T-helper 17 cell (primary cell): ENCODE measurements at regions not wholly inside any gene's neighbourhood (a gene's known extent, or its start where the extent isn't known, plus 50 kb on each side); places are given as distances from the start of the nearest gene placed in this dataset.

Experiments used
- ATAC-seq: fragments of 150-1000 bp; cut with Tn5 transposase; 2 replicates; pipeline ENCODE4 v1.10.0; 2021; ENCODE audit warnings: mild to moderate bottlenecking, moderate library complexity
- DNase-seq, 3 donors: peaks; one replicate each; pipeline versions ENCODE4 v3.0.0 to v3.0.0-alpha.2; 2020 to 2021
- H3K9me3 ChIP-seq: one replicate; pipeline ENCODE4 v1.7.0; 2013; ENCODE audit warnings: low read length, mild to moderate bottlenecking; ENCODE audit not compliant: control insufficient read depth, poor library complexity, severe bottlenecking
- H3K27ac Mint-ChIP-seq: one replicate; pipeline ENCODE4 v1.8.0; 2022; ENCODE audit warnings: mild to moderate bottlenecking, moderate library complexity, mixed read lengths
- H3K27me3 Mint-ChIP-seq: one replicate; pipeline ENCODE4 v1.8.0; 2022; ENCODE audit warnings: mixed read lengths
- H3K36me3 Mint-ChIP-seq: one replicate; pipeline ENCODE4 v1.8.0; 2022; ENCODE audit warnings: low read depth, mixed read lengths
- H3K4me1 Mint-ChIP-seq: one replicate; pipeline ENCODE4 v1.8.0; 2022; ENCODE audit warnings: mild to moderate bottlenecking, mixed read lengths
- H3K4me3 Mint-ChIP-seq: one replicate; pipeline ENCODE4 v1.8.0; 2022; ENCODE audit warnings: mild to moderate bottlenecking, moderate library complexity, mixed read lengths

DNA sequence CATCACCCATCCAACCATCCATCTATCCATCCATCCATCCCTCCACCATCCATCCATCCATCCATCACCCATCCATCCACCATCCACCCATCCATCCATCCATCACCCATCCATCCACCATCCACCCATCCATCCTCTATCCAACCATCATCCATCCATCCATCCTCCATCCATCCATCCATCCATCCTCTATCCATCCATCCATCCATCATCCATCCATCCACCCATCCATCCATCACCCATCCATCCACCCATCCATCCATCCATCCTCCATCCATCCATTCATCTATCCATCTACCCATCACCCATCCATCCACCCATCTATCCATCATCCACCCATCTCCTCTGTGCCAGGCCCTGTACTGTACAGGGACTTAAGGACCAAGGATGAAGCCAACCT, 62.2 kb upstream of the WNT11 start:
- ATAC-seq (no peak), DNase-seq (no peak)
- Mint-ChIP-seq H3K4me1 (peaks cover 5% of the 10 kb centered on the region), H3K4me3 (no peak overlapping the region), H3K27me3 (peaks cover 5% of the 10 kb centered on the region), H3K36me3 (no peaks in the 10 kb centered on the region), H3K27ac (no peak overlapping the region)
- H3K9me3 ChIP-seq = no peaks in the 10 kb centered on the region

DNA sequence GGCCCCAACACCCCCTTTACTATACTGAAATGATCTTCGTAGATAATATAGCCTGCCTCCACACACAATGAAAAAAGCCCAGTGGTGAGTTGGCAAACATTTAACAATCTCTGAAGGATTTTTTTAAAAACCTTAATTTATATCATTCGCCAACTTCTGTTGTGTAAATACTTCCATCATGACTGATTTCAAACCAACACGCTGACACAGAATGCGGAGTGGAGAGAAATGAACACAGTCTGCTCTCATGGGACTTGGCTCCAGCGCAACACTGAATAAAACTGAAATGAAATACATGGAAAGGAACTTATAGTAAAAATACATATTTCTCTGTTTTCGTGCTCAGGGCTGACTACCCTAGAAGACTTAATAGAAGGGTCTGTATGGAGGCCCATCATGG, 61.3 kb upstream of the WNT11 start:
- H3K9me3 ChIP-seq = no peaks in the 10 kb centered on the region
- no peak for ATAC-seq
- no peak overlapping the region for H3K27ac Mint-ChIP-seq

DNA sequence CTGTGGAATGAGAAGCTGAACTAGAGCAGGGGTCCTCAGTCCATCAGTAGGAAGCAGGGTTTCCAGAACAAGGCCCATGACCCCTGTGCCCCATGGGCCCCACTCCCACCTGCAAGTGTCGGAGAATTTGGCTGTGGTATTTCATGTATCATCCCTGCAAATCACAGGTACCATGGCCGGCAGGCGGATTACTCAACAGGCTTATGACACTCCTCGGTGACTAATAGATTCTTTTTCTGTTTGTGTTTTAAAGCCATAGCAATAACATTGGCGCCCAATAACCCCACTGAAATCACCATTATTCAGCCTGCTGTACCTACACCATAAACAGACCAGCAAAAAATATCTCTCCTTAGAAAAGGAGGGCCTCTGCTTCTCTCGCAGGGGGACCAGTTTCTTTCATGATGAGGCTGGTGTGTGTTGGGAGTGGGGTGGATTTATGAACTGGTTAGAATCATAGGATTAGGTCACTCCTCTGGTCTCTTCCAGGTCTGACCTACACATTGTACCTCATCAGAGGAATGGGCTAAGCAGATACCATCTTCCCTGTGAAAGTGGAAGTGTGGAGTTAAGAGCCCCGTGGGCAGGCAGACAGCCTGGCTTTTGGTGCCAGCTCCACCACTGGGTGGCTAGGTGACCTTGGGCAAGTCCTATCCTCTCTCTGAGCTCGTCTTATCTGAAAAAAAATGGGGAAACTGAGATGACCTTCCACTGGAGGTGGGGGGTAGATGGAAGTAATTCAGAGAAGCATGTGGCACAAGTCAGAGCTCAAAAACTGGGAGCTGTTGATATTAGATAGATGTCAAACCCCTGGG, 60.2 kb upstream of the WNT11 start:
- Mint-ChIP-seq H3K4me1 (peaks cover 5% of the 10 kb centered on the region), H3K36me3 (no peaks in the 10 kb centered on the region), H3K27me3 (peaks cover 15% of the 10 kb centered on the region), H3K27ac (no peak overlapping the region), H3K4me3 (no peak overlapping the region)
- DNase-seq = no peak
- no peaks in the 10 kb centered on the region for H3K9me3 ChIP-seq
- no peak for ATAC-seq

More for the DNA sequence above, 61.3 kb upstream of the WNT11 start:
- Mint-ChIP-seq H3K36me3 (no peaks in the 10 kb centered on the region), H3K4me1 (peaks cover 5% of the 10 kb centered on the region), H3K27me3 (peaks cover 14% of the 10 kb centered on the region), H3K4me3 (no peak overlapping the region)
- no peak for DNase-seq

DNA sequence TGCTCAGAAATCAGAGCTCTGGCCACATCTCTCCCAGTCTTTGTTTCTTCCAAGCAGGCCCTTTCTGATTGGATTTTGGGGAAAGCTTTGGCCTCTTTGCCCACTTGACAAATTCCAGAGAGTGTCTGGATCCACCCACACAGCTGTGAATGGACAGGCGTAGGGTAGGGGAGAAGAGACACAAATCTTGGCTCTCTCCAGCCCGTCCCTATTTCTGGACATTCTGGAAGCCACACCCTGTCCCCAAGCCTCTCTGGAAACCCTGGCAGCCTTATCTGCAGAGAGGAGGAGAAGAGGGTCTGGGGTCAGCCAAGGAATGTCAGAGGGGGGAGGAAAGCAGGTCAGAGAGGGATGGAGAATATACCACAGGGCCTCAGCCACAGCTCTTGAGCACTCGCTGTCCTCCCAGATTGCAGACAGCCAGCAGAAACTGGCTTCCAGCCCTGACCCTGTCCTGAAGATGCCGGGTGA, 59.5 kb upstream of the WNT11 start:
- Mint-ChIP-seq H3K27me3 (peaks cover 15% of the 10 kb centered on the region), H3K4me1 (peaks cover 8% of the 10 kb centered on the region), H3K36me3 (no peaks in the 10 kb centered on the region), H3K27ac (no peak overlapping the region), H3K4me3 (no peak overlapping the region)
- no peaks in the 10 kb centered on the region for H3K9me3 ChIP-seq
- DNase-seq = no peak
- ATAC-seq = no peak

DNA sequence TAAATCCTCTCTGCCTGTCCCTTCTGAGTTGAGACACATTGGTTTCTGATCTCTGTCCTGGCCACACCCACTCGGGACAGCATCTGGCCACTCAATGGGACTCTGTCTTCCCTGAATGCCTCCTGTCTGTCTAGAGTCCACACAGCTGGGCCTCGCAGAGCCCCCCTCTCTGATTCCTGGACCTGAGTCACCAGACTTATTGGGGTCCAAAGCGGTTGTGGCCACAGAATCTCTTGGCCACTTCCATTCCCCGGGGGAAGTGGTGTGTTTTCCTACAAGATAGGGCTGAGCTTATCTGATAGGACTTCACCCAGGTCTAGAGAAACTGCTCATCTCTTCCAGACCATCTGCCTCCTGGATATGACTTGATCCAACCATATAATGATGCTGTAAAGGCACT, 57.4 kb upstream of the WNT11 start:
- peaks cover 14% of the 10 kb centered on the region for H3K4me1 Mint-ChIP-seq
- H3K36me3 Mint-ChIP-seq = no peaks in the 10 kb centered on the region
- H3K27me3 Mint-ChIP-seq = peaks cover 27% of the 10 kb centered on the region

DNA sequence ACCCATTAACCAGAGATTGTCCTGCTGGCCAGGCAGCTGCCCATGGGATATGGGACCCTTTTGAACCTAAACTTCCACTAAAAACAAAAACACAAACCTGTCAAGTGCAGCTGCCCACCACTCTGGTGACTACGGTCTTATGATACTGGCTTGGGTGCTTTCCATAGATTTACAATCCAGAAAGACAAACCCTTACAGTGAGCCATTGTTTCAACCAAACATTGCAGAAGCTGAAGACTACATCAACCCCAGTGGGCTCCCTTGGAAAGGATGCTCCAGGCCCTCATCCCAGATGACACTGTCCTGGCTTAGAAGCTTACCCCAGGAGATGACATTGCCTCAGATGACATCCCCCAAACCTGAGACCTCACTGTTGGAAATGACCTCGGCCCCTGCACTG, 56.9 kb upstream of the WNT11 start:
- DNase-seq (no peak), ATAC-seq (no peak)
- H3K4me1 Mint-ChIP-seq = peaks cover 14% of the 10 kb centered on the region
- H3K27ac Mint-ChIP-seq = no peak overlapping the region
- H3K9me3 ChIP-seq = no peaks in the 10 kb centered on the region
- H3K36me3 Mint-ChIP-seq = no peaks in the 10 kb centered on the region
- peaks cover 27% of the 10 kb centered on the region for H3K27me3 Mint-ChIP-seq
- no peak overlapping the region for H3K4me3 Mint-ChIP-seq

More for the DNA sequence above, 57.4 kb upstream of the WNT11 start:
- H3K4me3 Mint-ChIP-seq = no peak overlapping the region
- ATAC-seq (no peak), DNase-seq (no peak)
- H3K9me3 ChIP-seq = no peaks in the 10 kb centered on the region
- H3K27ac Mint-ChIP-seq = no peak overlapping the region

DNA sequence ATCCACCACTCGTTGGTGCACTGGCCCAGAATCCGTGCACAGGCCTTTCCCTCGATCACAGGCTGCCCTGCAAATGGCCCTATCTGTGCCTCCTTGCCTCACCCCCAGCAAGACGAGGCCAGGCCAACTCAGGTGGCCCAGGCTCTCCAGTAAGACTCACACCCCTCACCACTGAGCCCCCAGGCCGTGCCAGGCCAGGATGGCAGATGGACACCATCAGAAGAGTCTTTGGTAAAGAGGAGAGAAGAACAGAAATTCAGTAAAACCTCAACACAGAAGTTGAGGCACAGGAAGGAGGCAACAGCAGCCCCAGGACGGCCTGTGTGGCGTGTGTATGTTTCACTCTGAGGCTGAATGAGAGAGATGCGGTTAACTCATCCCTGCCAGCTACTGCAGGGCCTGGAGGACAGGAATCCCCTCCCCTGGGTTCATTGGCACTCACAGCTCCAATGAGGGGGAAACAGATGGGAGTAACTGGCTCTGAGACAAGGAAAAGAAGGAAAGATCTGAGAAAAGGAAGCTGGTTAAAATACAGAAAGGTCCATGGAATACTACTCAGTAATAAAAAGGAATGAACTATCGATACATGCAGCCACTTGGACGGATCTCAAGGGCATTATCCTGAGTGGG, 54.1 kb upstream of the WNT11 start:
- no peak overlapping the region for H3K27ac Mint-ChIP-seq
- H3K4me1 Mint-ChIP-seq = peaks cover 14% of the 10 kb centered on the region
- H3K4me3 Mint-ChIP-seq = no peak overlapping the region
- peaks cover 27% of the 10 kb centered on the region for H3K27me3 Mint-ChIP-seq
- H3K9me3 ChIP-seq = no peaks in the 10 kb centered on the region
- ATAC-seq (no peak), DNase-seq (no peak)
- H3K36me3 Mint-ChIP-seq = no peaks in the 10 kb centered on the region

DNA sequence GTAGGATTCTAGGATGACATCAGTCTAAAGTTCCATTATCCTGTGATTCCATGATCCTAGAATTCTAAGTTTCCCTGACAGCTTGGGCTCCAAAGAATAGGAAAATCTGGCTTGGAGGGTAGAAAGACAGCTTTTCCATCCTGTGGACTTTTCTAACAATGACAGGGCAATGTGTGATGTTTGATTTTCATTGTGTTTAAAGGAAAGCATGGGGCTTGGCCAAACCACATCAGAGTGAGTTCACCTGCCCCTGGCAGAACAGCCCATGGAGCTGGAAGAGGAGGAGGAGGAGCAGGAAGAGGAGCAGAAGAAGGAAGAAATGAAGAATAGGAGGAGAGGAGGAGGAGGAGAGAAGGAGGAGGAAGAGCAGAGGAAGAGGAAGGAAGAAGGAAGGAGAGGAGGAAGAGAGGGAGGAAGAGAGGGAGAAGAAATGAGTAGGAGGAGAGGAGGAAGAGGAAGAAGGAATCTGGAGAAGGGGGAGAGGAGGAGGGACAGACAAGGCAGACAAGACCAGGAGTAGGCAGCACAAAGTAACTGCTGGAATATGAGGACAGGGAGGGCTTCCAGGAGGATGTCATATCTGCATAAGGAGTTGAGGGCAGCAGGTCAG, 53.1 kb upstream of the WNT11 start:
- H3K4me3 Mint-ChIP-seq = no peak overlapping the region
- H3K27ac Mint-ChIP-seq = no peak overlapping the region
- ATAC-seq = no peak

DNA sequence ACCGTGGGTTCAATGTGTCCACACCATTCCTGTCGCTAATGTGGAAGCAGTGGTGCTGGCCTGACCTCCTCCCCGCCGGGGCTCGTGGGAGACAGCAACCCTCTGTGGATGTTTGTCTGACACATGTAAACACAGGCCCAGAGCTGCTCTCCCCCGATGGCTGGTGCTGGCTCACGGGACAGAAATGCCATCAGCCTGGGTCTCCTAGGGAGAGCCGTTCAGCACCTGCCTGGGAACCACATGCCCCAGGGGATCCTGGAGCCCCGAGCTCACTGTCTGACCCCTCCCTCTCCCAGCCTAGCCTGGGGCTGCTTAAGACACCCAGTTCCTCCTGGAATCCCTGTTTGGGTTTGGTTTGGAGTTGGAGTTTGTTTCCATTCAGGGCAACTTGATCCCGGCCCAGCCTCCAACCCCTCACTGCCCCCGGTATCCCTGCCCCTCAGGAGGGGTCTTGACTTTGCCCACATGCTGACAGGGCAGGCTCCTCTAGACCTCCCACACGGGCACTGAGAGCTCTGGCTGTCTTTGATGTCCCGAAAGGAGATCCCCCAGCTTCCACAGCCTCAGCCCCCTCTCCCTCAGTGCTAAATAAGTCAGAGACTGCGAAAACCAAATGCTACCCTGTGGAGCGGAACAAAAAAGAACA, 50.9 kb upstream of the WNT11 start:
- DNase-seq = no peak
- Mint-ChIP-seq H3K27ac (no peak overlapping the region), H3K4me1 (peaks cover 14% of the 10 kb centered on the region)

More for the DNA sequence above, 53.1 kb upstream of the WNT11 start:
- no peaks in the 10 kb centered on the region for H3K36me3 Mint-ChIP-seq
- peaks cover 14% of the 10 kb centered on the region for H3K4me1 Mint-ChIP-seq
- no peaks in the 10 kb centered on the region for H3K9me3 ChIP-seq
- H3K27me3 Mint-ChIP-seq = peaks cover 27% of the 10 kb centered on the region
- no peak for DNase-seq

DNA sequence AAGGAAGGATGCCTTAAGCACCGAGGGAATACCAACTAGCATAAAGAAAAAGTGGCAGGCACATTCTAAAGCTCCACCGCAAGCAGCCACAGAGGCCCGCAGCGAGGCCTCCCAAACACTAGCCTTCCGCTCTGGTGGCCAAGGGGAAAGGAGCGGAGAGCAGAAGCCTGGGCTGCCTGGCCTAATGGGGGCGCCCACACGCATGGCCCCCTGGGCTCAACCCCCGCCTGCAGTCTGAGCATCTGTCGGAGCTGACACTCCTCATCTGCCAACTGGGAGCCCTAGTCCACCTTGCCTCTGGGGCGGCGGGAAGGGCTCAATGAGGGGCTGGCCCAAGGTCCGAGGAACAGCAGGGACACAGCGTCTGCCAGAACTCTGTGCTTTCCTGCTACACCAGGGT, 50.1 kb upstream of the WNT11 start:
- DNase-seq (no peak), ATAC-seq (no peak)
- peaks cover 14% of the 10 kb centered on the region for H3K4me1 Mint-ChIP-seq
- peaks cover 2% of the 10 kb centered on the region for H3K36me3 Mint-ChIP-seq
- no peak overlapping the region for H3K4me3 Mint-ChIP-seq
- peaks cover 36% of the 10 kb centered on the region for H3K27me3 Mint-ChIP-seq
- H3K9me3 ChIP-seq = no peaks in the 10 kb centered on the region
- H3K27ac Mint-ChIP-seq = no peak overlapping the region

More for the DNA sequence above, 50.9 kb upstream of the WNT11 start:
- Mint-ChIP-seq H3K4me3 (no peak overlapping the region), H3K36me3 (peaks cover 2% of the 10 kb centered on the region), H3K27me3 (peaks cover 31% of the 10 kb centered on the region)
- no peak for ATAC-seq
- H3K9me3 ChIP-seq = no peaks in the 10 kb centered on the region
